ENCODE measurements at regions not wholly inside any gene's neighbourhood (a gene's known extent, or its start where the extent isn't known, plus 50 kb on each side); places are given as distances from the start of the nearest gene placed in this dataset.

- peaks cover 0 to 18% (median 8%) of the 10 kb centered on the region in 8 donors for H3K9me3 Mint-ChIP-seq
- H3K27ac ChIP-seq (ENCODE audit: low read depth, low read length), result no peak overlapping the region
- CTCF ChIA-PET (ENCODE audit: partially characterized antibody), result no interaction called here
- peaks cover 0 to 2% of the 10 kb centered on the region in 2 donors for H3K27me3 Mint-ChIP-seq
- no peak overlapping the region for H3K27ac Mint-ChIP-seq
- H3K36me3 ChIP-seq (ENCODE audit: insufficient read depth, low read length), result no peaks in the 10 kb centered on the region
- no peak for DNase-seq
- no peaks in the 10 kb centered on the region for H3K27me3 ChIP-seq (ENCODE audit: insufficient read depth, low read length)
- H3K4me3 Mint-ChIP-seq, result no peak overlapping the region
- no peaks in the 10 kb centered on the region for H3K9me3 ChIP-seq (ENCODE audit: control insufficient read depth in 1 of 2, low read length in 2 of 2)
- no peak overlapping the region for H3K4me3 ChIP-seq (ENCODE audit: low read length in 2 of 2)
- intact Hi-C loops (cut with micrococcal nuclease), result no loop called here
- H3K4me1 Mint-ChIP-seq, result no peaks in the 10 kb centered on the region
- POLR2A ChIA-PET (ENCODE audit: partially characterized antibody), result no interaction called here
- H3K36me3 Mint-ChIP-seq, result no peaks in the 10 kb centered on the region
- no peaks in the 10 kb centered on the region for H3K4me1 ChIP-seq (ENCODE audit: insufficient read depth, low read length)
Measured at GRCh38 chr16:49024016-49024415, 257.6 kb downstream of the CBLN1 start.

GRCh38 chr16:49023050-49023449 lies 258.6 kb downstream of the CBLN1 start:
- H3K4me1 ChIP-seq (ENCODE audit: insufficient read depth, low read length), result no peaks in the 10 kb centered on the region
- ChIA-PET CTCF (ENCODE audit: partially characterized antibody) (no interaction called here), POLR2A (ENCODE audit: partially characterized antibody) (no interaction called here)
- H3K36me3 Mint-ChIP-seq, result no peaks in the 10 kb centered on the region
- no peaks in the 10 kb centered on the region for H3K36me3 ChIP-seq (ENCODE audit: insufficient read depth, low read length)
- intact Hi-C loops (cut with micrococcal nuclease), result no loop called here
- no peak overlapping the region for H3K4me3 ChIP-seq (ENCODE audit: low read length in 2 of 2)
- no peaks in the 10 kb centered on the region for H3K4me1 Mint-ChIP-seq
- H3K9me3 Mint-ChIP-seq, result peaks cover 0 to 18% (median 8%) of the 10 kb centered on the region in 8 donors
- no peaks in the 10 kb centered on the region for H3K9me3 ChIP-seq (ENCODE audit: control insufficient read depth in 1 of 2, low read length in 2 of 2)
- H3K4me3 Mint-ChIP-seq, result no peak overlapping the region
- peaks cover 0 to 2% of the 10 kb centered on the region in 2 donors for H3K27me3 Mint-ChIP-seq
- H3K27me3 ChIP-seq (ENCODE audit: insufficient read depth, low read length), result no peaks in the 10 kb centered on the region
- no peak overlapping the region for H3K27ac ChIP-seq (ENCODE audit: low read depth, low read length)
- H3K27ac Mint-ChIP-seq, result no peak overlapping the region
- DNase-seq, result no peak

GRCh38 chr16:49022351-49022963 lies 259.2 kb downstream of the CBLN1 start:
- Mint-ChIP-seq H3K27ac (no peak overlapping the region), H3K4me3 (no peak overlapping the region), H3K27me3 (peaks cover 0 to 2% of the 10 kb centered on the region in 2 donors), H3K9me3 (peaks cover 0 to 18% (median 8%) of the 10 kb centered on the region in 8 donors), H3K4me1 (no peaks in the 10 kb centered on the region), H3K36me3 (no peaks in the 10 kb centered on the region)
- intact Hi-C loops (cut with micrococcal nuclease), result no loop called here
- ChIA-PET CTCF (ENCODE audit: partially characterized antibody) (no interaction called here), POLR2A (ENCODE audit: partially characterized antibody) (no interaction called here)
- H3K36me3 ChIP-seq (ENCODE audit: insufficient read depth, low read length), result no peaks in the 10 kb centered on the region
- no peaks in the 10 kb centered on the region for H3K4me1 ChIP-seq (ENCODE audit: insufficient read depth, low read length)
- H3K27ac ChIP-seq (ENCODE audit: low read depth, low read length), result no peak overlapping the region
- H3K27me3 ChIP-seq (ENCODE audit: insufficient read depth, low read length), result no peaks in the 10 kb centered on the region
- no peaks in the 10 kb centered on the region for H3K9me3 ChIP-seq (ENCODE audit: control insufficient read depth in 1 of 2, low read length in 2 of 2)
- DNase-seq, result no peak
- no peak overlapping the region for H3K4me3 ChIP-seq (ENCODE audit: low read length in 2 of 2)

GRCh38 chr16:49021136-49021535 lies 260.5 kb downstream of the CBLN1 start:
- intact Hi-C loops (cut with micrococcal nuclease), result no loop called here

GRCh38 chr16:49020436-49020835 lies 261.2 kb downstream of the CBLN1 start:
- Mint-ChIP-seq H3K36me3 (no peaks in the 10 kb centered on the region), H3K27ac (no peak overlapping the region), H3K27me3 (peaks cover 0 to 2% of the 10 kb centered on the region in 2 donors), H3K4me3 (no peak overlapping the region), H3K9me3 (peaks cover 0 to 13% (median 4%) of the 10 kb centered on the region in 8 donors), H3K4me1 (no peaks in the 10 kb centered on the region)
- H3K27me3 ChIP-seq (ENCODE audit: insufficient read depth, low read length), result no peaks in the 10 kb centered on the region
- H3K27ac ChIP-seq (ENCODE audit: low read depth, low read length), result no peak overlapping the region
- H3K9me3 ChIP-seq (ENCODE audit: control insufficient read depth in 1 of 2, low read length in 2 of 2), result no peaks in the 10 kb centered on the region
- H3K36me3 ChIP-seq (ENCODE audit: insufficient read depth, low read length), result no peaks in the 10 kb centered on the region
- H3K4me1 ChIP-seq (ENCODE audit: insufficient read depth, low read length), result no peaks in the 10 kb centered on the region
- no peak overlapping the region for H3K4me3 ChIP-seq (ENCODE audit: low read length in 2 of 2)
- DNase-seq, result no peak
- intact Hi-C loops (cut with micrococcal nuclease), result no loop called here
- ChIA-PET CTCF (ENCODE audit: partially characterized antibody) (no interaction called here), POLR2A (ENCODE audit: partially characterized antibody) (no interaction called here)

More at GRCh38 chr16:49021136-49021535, 260.5 kb downstream of the CBLN1 start:
- H3K4me1 ChIP-seq (ENCODE audit: insufficient read depth, low read length), result no peaks in the 10 kb centered on the region
- Mint-ChIP-seq H3K4me1 (no peaks in the 10 kb centered on the region), H3K27ac (no peak overlapping the region), H3K36me3 (no peaks in the 10 kb centered on the region), H3K27me3 (peaks cover 0 to 2% of the 10 kb centered on the region in 2 donors), H3K4me3 (no peak overlapping the region), H3K9me3 (peaks cover 0 to 14% (median 7%) of the 10 kb centered on the region in 8 donors)
- no peaks in the 10 kb centered on the region for H3K9me3 ChIP-seq (ENCODE audit: control insufficient read depth in 1 of 2, low read length in 2 of 2)
- H3K27ac ChIP-seq (ENCODE audit: low read depth, low read length), result no peak overlapping the region
- CTCF ChIA-PET (ENCODE audit: partially characterized antibody), result no interaction called here
- H3K4me3 ChIP-seq (ENCODE audit: low read length in 2 of 2), result no peak overlapping the region
- POLR2A ChIA-PET (ENCODE audit: partially characterized antibody), result no interaction called here
- DNase-seq, result no peak
- no peaks in the 10 kb centered on the region for H3K27me3 ChIP-seq (ENCODE audit: insufficient read depth, low read length)
- H3K36me3 ChIP-seq (ENCODE audit: insufficient read depth, low read length), result no peaks in the 10 kb centered on the region

GRCh38 chr16:49019831-49020230 lies 261.8 kb downstream of the CBLN1 start:
- POLR2A ChIA-PET (ENCODE audit: partially characterized antibody), result no interaction called here
- intact Hi-C loops (cut with micrococcal nuclease), result no loop called here
- no peaks in the 10 kb centered on the region for H3K36me3 ChIP-seq (ENCODE audit: insufficient read depth, low read length)
- H3K27me3 Mint-ChIP-seq, result peaks cover 0 to 2% of the 10 kb centered on the region in 2 donors
- H3K27me3 ChIP-seq (ENCODE audit: insufficient read depth, low read length), result no peaks in the 10 kb centered on the region
- no peak for DNase-seq
- CTCF ChIA-PET (ENCODE audit: partially characterized antibody), result no interaction called here
- H3K4me3 ChIP-seq (ENCODE audit: low read length in 2 of 2), result no peak overlapping the region
- no peaks in the 10 kb centered on the region for H3K9me3 ChIP-seq (ENCODE audit: control insufficient read depth in 1 of 2, low read length in 2 of 2)
- no peak overlapping the region for H3K27ac Mint-ChIP-seq
- no peaks in the 10 kb centered on the region for H3K36me3 Mint-ChIP-seq
- H3K4me1 Mint-ChIP-seq, result no peaks in the 10 kb centered on the region
- peak overlapping the region in 1 of 8 donors; percentile 27 for H3K4me3 Mint-ChIP-seq
- no peak overlapping the region for H3K27ac ChIP-seq (ENCODE audit: low read depth, low read length)
- peaks cover 0 to 12% (median 3%) of the 10 kb centered on the region in 8 donors for H3K9me3 Mint-ChIP-seq
- H3K4me1 ChIP-seq (ENCODE audit: insufficient read depth, low read length), result no peaks in the 10 kb centered on the region

- H3K9me3 ChIP-seq (ENCODE audit: control insufficient read depth in 1 of 2, low read length in 2 of 2), result no peaks in the 10 kb centered on the region
- DNase-seq, result no peak
- no peaks in the 10 kb centered on the region for H3K27me3 ChIP-seq (ENCODE audit: insufficient read depth, low read length)
- no peaks in the 10 kb centered on the region for H3K36me3 ChIP-seq (ENCODE audit: insufficient read depth, low read length)
- Mint-ChIP-seq H3K9me3 (peaks cover 0 to 12% (median 5%) of the 10 kb centered on the region in 8 donors), H3K36me3 (no peaks in the 10 kb centered on the region), H3K4me1 (no peaks in the 10 kb centered on the region), H3K27ac (no peak overlapping the region), H3K4me3 (no peak overlapping the region), H3K27me3 (peaks cover 0 to 2% of the 10 kb centered on the region in 2 donors)
- no peaks in the 10 kb centered on the region for H3K4me1 ChIP-seq (ENCODE audit: insufficient read depth, low read length)
- H3K27ac ChIP-seq (ENCODE audit: low read depth, low read length), result no peak overlapping the region
- intact Hi-C loops (cut with micrococcal nuclease), result no loop called here
- CTCF ChIA-PET (ENCODE audit: partially characterized antibody), result no interaction called here
- POLR2A ChIA-PET (ENCODE audit: partially characterized antibody), result no interaction called here
- no peak overlapping the region for H3K4me3 ChIP-seq (ENCODE audit: low read length in 2 of 2)
Measured at GRCh38 chr16:49019081-49019633, 262.5 kb downstream of the CBLN1 start.

Data from CD4-positive, alpha-beta memory T cell (primary cell).